ENCODE measurements at regions not wholly inside any gene's neighbourhood (a gene's known extent, or its start where the extent isn't known, plus 50 kb on each side); places are given as distances from the start of the nearest gene placed in this dataset.

DNA sequence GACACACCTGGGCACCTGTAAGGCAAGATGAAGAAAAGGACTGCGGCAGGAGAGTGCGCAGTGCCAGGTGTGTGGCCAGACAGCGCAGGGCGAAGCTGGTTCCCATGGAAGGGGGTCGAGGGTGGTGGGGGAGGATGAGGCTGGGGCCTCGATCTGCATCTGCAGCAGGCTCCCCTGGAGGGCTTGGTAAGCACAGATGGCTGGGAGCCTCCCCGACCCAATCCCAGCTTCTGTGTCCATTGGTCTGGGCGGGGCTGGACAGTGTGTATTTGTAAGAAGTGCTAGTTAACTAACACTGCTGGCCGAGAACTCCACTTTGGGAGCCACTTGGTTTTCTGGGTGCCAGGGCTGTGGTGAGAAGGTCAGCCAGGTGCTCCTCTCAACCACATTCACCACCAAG is 385.1 kb upstream of the IRX1 start:
- TF ChIP-seq, protein P1, sequence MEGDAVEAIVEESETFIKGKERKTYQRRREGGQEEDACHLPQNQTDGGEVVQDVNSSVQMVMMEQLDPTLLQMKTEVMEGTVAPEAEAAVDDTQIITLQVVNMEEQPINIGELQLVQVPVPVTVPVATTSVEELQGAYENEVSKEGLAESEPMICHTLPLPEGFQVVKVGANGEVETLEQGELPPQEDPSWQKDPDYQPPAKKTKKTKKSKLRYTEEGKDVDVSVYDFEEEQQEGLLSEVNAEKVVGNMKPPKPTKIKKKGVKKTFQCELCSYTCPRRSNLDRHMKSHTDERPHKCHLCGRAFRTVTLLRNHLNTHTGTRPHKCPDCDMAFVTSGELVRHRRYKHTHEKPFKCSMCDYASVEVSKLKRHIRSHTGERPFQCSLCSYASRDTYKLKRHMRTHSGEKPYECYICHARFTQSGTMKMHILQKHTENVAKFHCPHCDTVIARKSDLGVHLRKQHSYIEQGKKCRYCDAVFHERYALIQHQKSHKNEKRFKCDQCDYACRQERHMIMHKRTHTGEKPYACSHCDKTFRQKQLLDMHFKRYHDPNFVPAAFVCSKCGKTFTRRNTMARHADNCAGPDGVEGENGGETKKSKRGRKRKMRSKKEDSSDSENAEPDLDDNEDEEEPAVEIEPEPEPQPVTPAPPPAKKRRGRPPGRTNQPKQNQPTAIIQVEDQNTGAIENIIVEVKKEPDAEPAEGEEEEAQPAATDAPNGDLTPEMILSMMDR (IDR thresholded peaks at IDR 0.05) = no peak
- TF ChIP-seq POLR2A (IDR thresholded peaks at IDR 0.05) = no peak

All from thyroid gland (tissue), 4 donors.